Keratinocyte (primary cell): ENCODE measurements at regions not wholly inside any gene's neighbourhood (a gene's known extent, or its start where the extent isn't known, plus 50 kb on each side); places are given as distances from the start of the nearest gene placed in this dataset.

Experiments
- DNase-seq: peaks from one replicate; pipeline ENCODE4 v3.0.0-alpha.2; 2011; ENCODE audit warnings: low read depth, missing footprints, low spot score
- FAIRE-seq: peaks from 2 replicates; lab custom pipeline; 2011; peaks lifted over from hg19 to GRCh38; lab: Jason Lieb, UNC
- H2AFZ ChIP-seq: 2 replicates; pipeline ENCODE4 v1.6.0; 2012; ENCODE audit warnings: low read length, control low read depth, inconsistent platforms; ENCODE audit not compliant: control insufficient read depth
- H3K27ac ChIP-seq: 2 replicates; pipeline ENCODE4 v1.5.1; 2011; ENCODE audit warnings: low read length; ENCODE audit not compliant: control insufficient read depth, insufficient read depth
- H3K27me3 ChIP-seq: 3 replicates; pipeline ENCODE4 v1.6.0; 2011; ENCODE audit warnings: low read length; ENCODE audit not compliant: control insufficient read depth, insufficient read depth; ENCODE audit errors: extremely low read depth
- H3K36me3 ChIP-seq, 2 experiments: 2 replicates in 1 of 2; 3 replicates in 1 of 2; pipeline ENCODE4 v1.5.1; 2011; ENCODE audit warnings: low read length in 2 of 2, mild to moderate bottlenecking in 1 of 2; ENCODE audit not compliant: control insufficient read depth in 2 of 2, insufficient read depth in 2 of 2; ENCODE audit errors: extremely low read depth in 1 of 2
- H3K4me1 ChIP-seq: 3 replicates; pipeline ENCODE4 v1.5.1; 2011; ENCODE audit warnings: low read length; ENCODE audit not compliant: control insufficient read depth, insufficient read depth; ENCODE audit errors: extremely low read depth
- H3K4me2 ChIP-seq: 3 replicates; pipeline ENCODE4 v1.6.0; 2011; ENCODE audit warnings: low read depth, low read length; ENCODE audit not compliant: control insufficient read depth, insufficient read depth; ENCODE audit errors: extremely low read depth
- H3K4me3 ChIP-seq, 3 experiments: fragments of 200-600 bp in 1 of 3; sonication (generic) in 1 of 3; 2 replicates in 2 of 3; 3 replicates in 1 of 3; pipeline ENCODE4 v1.5.1; 2011 to 2016; ENCODE audit warnings: low read length in 3 of 3, mild to moderate bottlenecking in 3 of 3, control low read depth in 2 of 3, inconsistent platforms in 1 of 3, low read depth in 1 of 3, mixed read lengths in 1 of 3, mixed run types in 1 of 3, moderate library complexity in 1 of 3; ENCODE audit not compliant: control insufficient read depth in 2 of 3, insufficient read depth in 2 of 3; ENCODE audit errors: extremely low read depth in 1 of 3
- H3K79me2 ChIP-seq: 2 replicates; pipeline ENCODE4 v1.6.0; 2012; ENCODE audit warnings: low read length; ENCODE audit not compliant: control insufficient read depth, insufficient read depth
- H3K9ac ChIP-seq: 3 replicates; pipeline ENCODE4 v1.6.0; 2011; ENCODE audit warnings: low read length; ENCODE audit not compliant: control insufficient read depth, insufficient read depth; ENCODE audit errors: extremely low read depth
- H3K9me1 ChIP-seq: 3 replicates; pipeline ENCODE4 v1.6.0; 2011; ENCODE audit warnings: low read length; ENCODE audit not compliant: control insufficient read depth, insufficient read depth; ENCODE audit errors: extremely low read depth
- H3K9me3 ChIP-seq: 2 replicates; pipeline ENCODE4 v1.5.1; 2012; ENCODE audit warnings: low read depth, low read length; ENCODE audit not compliant: control insufficient read depth
- H4K20me1 ChIP-seq: 3 replicates; pipeline ENCODE4 v1.6.0; 2011; ENCODE audit warnings: low read length; ENCODE audit not compliant: control insufficient read depth, insufficient read depth; ENCODE audit errors: extremely low read depth
- EZH2 ChIP-seq: IDR thresholded peaks from one replicate; pipeline ENCODE4 v1.6.1; 2012; ENCODE audit warnings: inconsistent platforms, mild to moderate bottlenecking, low read length, moderate library complexity
- dilution Hi-C: fragments of 300-500 bp; cut with MboI; formaldehyde crosslinking; loops from one replicate; pipeline ENCODE4 v1.7.0; 2020; ENCODE audit warnings: low sequenced_read_pairs; ENCODE audit not compliant: extremely low pct_ligation_motif_present
- TF ChIP-seq, protein P1 (sequence below), 3 experiments: IDR thresholded peaks in 1 of 3; conservative IDR thresholded peaks in 1 of 3; optimal IDR thresholded peaks in 1 of 3; 2 replicates in 2 of 3; 3 replicates in 1 of 3; pipeline versions ENCODE3 to v1.5.1; 2011; ENCODE audit warnings: low read length in 3 of 3, mild to moderate bottlenecking in 3 of 3, moderate library complexity in 2 of 3, control low read depth in 1 of 3, inconsistent platforms in 1 of 3; ENCODE audit not compliant: insufficient read depth in 2 of 3; ENCODE audit errors: extremely low read depth in 1 of 3

DNA sequence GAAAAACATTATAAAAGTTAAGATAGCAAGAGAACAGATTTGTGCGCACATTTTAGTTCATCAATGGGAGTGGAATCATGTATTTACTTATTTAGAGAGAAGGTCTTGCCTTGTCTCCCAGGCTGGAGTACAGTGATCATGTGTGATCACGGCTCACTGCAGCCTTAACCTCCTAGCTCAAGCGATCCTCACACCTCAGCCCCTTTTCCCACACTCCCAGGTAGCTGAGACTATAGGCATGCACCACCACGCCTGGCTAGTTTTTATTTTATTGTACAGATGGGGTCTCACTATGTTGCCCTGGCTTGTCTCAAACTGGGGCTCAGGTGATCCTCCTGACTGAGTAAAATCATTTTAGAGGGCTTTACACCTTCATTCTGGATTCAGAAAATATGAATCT, 72.3 kb upstream of the ADGRF1 start:
- Histone ChIP-seq H3K4me1 (peaks cover 5% of the 10 kb centered on the region), H3K27ac (no peak overlapping the region)
- no peak for FAIRE-seq

GRCh38 chr6:47112317-47112716, 70.2 kb upstream of the ADGRF1 start:
- Histone ChIP-seq H3K4me3 (no peak overlapping the region), H3K27ac (no peak overlapping the region), H3K9me1 (no peaks in the 10 kb centered on the region), H2AFZ (no peak overlapping the region), H3K4me2 (no peak overlapping the region), H3K27me3 (no peaks in the 10 kb centered on the region), H3K9ac (no peak overlapping the region), H4K20me1 (no peaks in the 10 kb centered on the region), H3K9me3 (no peaks in the 10 kb centered on the region), H3K79me2 (no peaks in the 10 kb centered on the region), H3K36me3 (no peaks in the 10 kb centered on the region), H3K4me1 (peaks cover 5% of the 10 kb centered on the region)
- FAIRE-seq (no peak), DNase-seq (no peak)
- TF ChIP-seq, protein P1, sequence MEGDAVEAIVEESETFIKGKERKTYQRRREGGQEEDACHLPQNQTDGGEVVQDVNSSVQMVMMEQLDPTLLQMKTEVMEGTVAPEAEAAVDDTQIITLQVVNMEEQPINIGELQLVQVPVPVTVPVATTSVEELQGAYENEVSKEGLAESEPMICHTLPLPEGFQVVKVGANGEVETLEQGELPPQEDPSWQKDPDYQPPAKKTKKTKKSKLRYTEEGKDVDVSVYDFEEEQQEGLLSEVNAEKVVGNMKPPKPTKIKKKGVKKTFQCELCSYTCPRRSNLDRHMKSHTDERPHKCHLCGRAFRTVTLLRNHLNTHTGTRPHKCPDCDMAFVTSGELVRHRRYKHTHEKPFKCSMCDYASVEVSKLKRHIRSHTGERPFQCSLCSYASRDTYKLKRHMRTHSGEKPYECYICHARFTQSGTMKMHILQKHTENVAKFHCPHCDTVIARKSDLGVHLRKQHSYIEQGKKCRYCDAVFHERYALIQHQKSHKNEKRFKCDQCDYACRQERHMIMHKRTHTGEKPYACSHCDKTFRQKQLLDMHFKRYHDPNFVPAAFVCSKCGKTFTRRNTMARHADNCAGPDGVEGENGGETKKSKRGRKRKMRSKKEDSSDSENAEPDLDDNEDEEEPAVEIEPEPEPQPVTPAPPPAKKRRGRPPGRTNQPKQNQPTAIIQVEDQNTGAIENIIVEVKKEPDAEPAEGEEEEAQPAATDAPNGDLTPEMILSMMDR (optimal IDR thresholded peaks at IDR 0.05 in 1 of 3, IDR thresholded peaks at IDR 0.05 in 1 of 3, conservative IDR thresholded peaks at IDR 0.05 in 1 of 3; ENCODE audit: extremely low read depth in 1 of 3, insufficient read depth in 2 of 3, low read length in 3 of 3), result no peak
- no peak for TF ChIP-seq EZH2
- dilution Hi-C loops, result no loop called here

More for the DNA sequence above, 72.3 kb upstream of the ADGRF1 start:
- Histone ChIP-seq H3K27me3 (no peaks in the 10 kb centered on the region), H2AFZ (no peak overlapping the region), H3K9ac (no peak overlapping the region), H3K4me2 (no peak overlapping the region), H3K79me2 (no peaks in the 10 kb centered on the region), H4K20me1 (no peaks in the 10 kb centered on the region), H3K9me3 (no peaks in the 10 kb centered on the region), H3K9me1 (no peaks in the 10 kb centered on the region), H3K4me3 (no peak overlapping the region), H3K36me3 (no peaks in the 10 kb centered on the region)
- dilution Hi-C loops, result no loop called here
- DNase-seq, result no peak
- TF ChIP-seq, protein P1 (optimal IDR thresholded peaks at IDR 0.05 in 1 of 3, IDR thresholded peaks at IDR 0.05 in 1 of 3, conservative IDR thresholded peaks at IDR 0.05 in 1 of 3; ENCODE audit: extremely low read depth in 1 of 3, insufficient read depth in 2 of 3, low read length in 3 of 3), result no peak
- TF ChIP-seq EZH2, result no peak
